ENCODE measurements at regions not wholly inside any gene's neighbourhood (a gene's known extent, or its start where the extent isn't known, plus 50 kb on each side); places are given as distances from the start of the nearest gene placed in this dataset.
"Not testable (repeated sequence)": the region's sequence is repeated elsewhere in the genome, so short reads cannot be mapped to it uniquely, and the experiment has no call there.

GRCh38 chr5:42864749-42865148, 53.1 kb upstream of the SELENOP start:
- not testable (repeated sequence) for TF ChIP-seq CTCF, POLR2A (IDR thresholded peaks at IDR 0.05)
